H1 (cell line): ENCODE measurements at regions not wholly inside any gene's neighbourhood (a gene's known extent, or its start where the extent isn't known, plus 50 kb on each side); places are given as distances from the start of the nearest gene placed in this dataset.

Experiments
- CTCF ChIA-PET: fragments of 300-600 bp; sonication (Branson Sonifier 250); formaldehyde crosslinking; loops from one replicate; lab custom pipeline; 2021; ENCODE audit not compliant: partially characterized antibody; lab: Charles Lee
- POLR2A ChIA-PET: fragments of 300-600 bp; sonication (Branson Sonifier 250); formaldehyde crosslinking; loops from one replicate; lab custom pipeline; 2021; ENCODE audit warnings: inconsistent platforms; ENCODE audit not compliant: partially characterized antibody; lab: Charles Lee
- DNase-seq, 2 experiments: peaks; one replicate each; pipeline versions ENCODE4 v3.0.0 to v3.0.0-alpha.2; 2010 to 2022; ENCODE audit warnings: low spot score in 2 of 2, low read depth in 1 of 2, mixed read lengths in 1 of 2
- FAIRE-seq: peaks from 2 replicates; lab custom pipeline; 2011; peaks lifted over from hg19 to GRCh38; lab: Jason Lieb, UNC
- H2AFZ ChIP-seq: 2 replicates; pipeline ENCODE4 v1.8.1; 2012; ENCODE audit warnings: low read length, inconsistent platforms
- H2AK5ac ChIP-seq: 2 replicates; pipeline ENCODE4 v1.6.1; 2013; ENCODE audit warnings: low read depth, low read length
- H2BK120ac ChIP-seq: replicated peaks from 2 replicates; pipeline ENCODE3; 2013; ENCODE audit warnings: low read depth, low read length, inconsistent platforms
- H2BK12ac ChIP-seq: 2 replicates; pipeline ENCODE4 v1.6.1; 2013; ENCODE audit warnings: low read depth, low read length
- H2BK15ac ChIP-seq: 2 replicates; pipeline ENCODE4 v1.6.1; 2013; ENCODE audit warnings: low read length
- H2BK20ac ChIP-seq: 2 replicates; pipeline ENCODE4 v1.6.1; 2013; ENCODE audit warnings: low read length
- H2BK5ac ChIP-seq: 2 replicates; pipeline ENCODE4 v1.6.1; 2013; ENCODE audit warnings: low read depth, low read length
- H3K14ac ChIP-seq: 2 replicates; pipeline ENCODE4 v1.6.1; 2013; ENCODE audit warnings: inconsistent platforms; ENCODE audit not compliant: insufficient read length
- H3K18ac ChIP-seq: 2 replicates; pipeline ENCODE4 v1.6.1; 2013; ENCODE audit warnings: low read length; ENCODE audit errors: extremely low read depth
- H3K23ac ChIP-seq: 2 replicates; pipeline ENCODE4 v1.6.1; 2013; ENCODE audit warnings: inconsistent platforms; ENCODE audit not compliant: insufficient read length
- H3K23me2 ChIP-seq: 2 replicates; pipeline ENCODE4 v1.6.1; 2013; ENCODE audit warnings: low read depth, low read length
- H3K27ac ChIP-seq: 2 replicates; pipeline ENCODE4 v1.6.1; 2011; ENCODE audit warnings: low read depth, low read length, inconsistent platforms
- H3K27me3 ChIP-seq, 4 experiments: replicated peaks in 1 of 4; 1 replicate in 1 of 4; 2 replicates in 3 of 4; pipeline versions ENCODE4 v1.6.1 to v1.8.1; 2011 to 2013; ENCODE audit warnings: low read length in 3 of 4, mild to moderate bottlenecking in 3 of 4, inconsistent platforms in 2 of 4, mixed read lengths in 2 of 4, moderate library complexity in 1 of 4; ENCODE audit not compliant: control insufficient read depth in 3 of 4, insufficient read depth in 3 of 4; ENCODE audit errors: extremely low read depth in 1 of 4
- H3K36me3 ChIP-seq, 4 experiments: 2 replicates each; pipeline versions ENCODE4 v1.6.1 to v1.8.1; 2011 to 2013; ENCODE audit warnings: mild to moderate bottlenecking in 4 of 4, low read length in 3 of 4, moderate library complexity in 2 of 4, control low read depth in 1 of 4, inconsistent platforms in 1 of 4; ENCODE audit not compliant: insufficient read depth in 4 of 4, control insufficient read depth in 2 of 4
- H3K4ac ChIP-seq: replicated peaks from 2 replicates; pipeline ENCODE3; 2013; ENCODE audit warnings: low read length, low read depth, mixed read lengths, inconsistent platforms; ENCODE audit not compliant: insufficient read length
- H3K4me1 ChIP-seq, 4 experiments: replicated peaks in 1 of 4; 1 replicate in 1 of 4; 2 replicates in 3 of 4; pipeline versions ENCODE4 v1.6.1 to v1.8.1; 2011 to 2013; ENCODE audit warnings: low read length in 3 of 4, inconsistent platforms in 2 of 4, mixed read lengths in 1 of 4; ENCODE audit not compliant: insufficient read depth in 4 of 4, control insufficient read depth in 3 of 4
- H3K4me2 ChIP-seq, 2 experiments: 2 replicates each; pipeline versions ENCODE4 v1.6.1 to v1.8.1; 2011 to 2013; ENCODE audit warnings: low read depth in 2 of 2, low read length in 2 of 2, control low read depth in 1 of 2, inconsistent platforms in 1 of 2, mild to moderate bottlenecking in 1 of 2; ENCODE audit not compliant: insufficient read depth in 1 of 2
- H3K4me3 ChIP-seq, 4 experiments: fragments of 200-600, 300-600 bp in 1 of 4; sonication (generic), shearing (Covaris generic), sonication (Bioruptor Twin) in 1 of 4; 2 replicates each; pipeline versions ENCODE4 v1.5.1 to v1.8.1; 2011 to 2016; ENCODE audit warnings: low read length in 4 of 4, low read depth in 3 of 4, control low read depth in 2 of 4, inconsistent platforms in 2 of 4, mild to moderate bottlenecking in 2 of 4, mixed read lengths in 1 of 4, moderate library complexity in 1 of 4; ENCODE audit not compliant: insufficient read depth in 2 of 4; ENCODE audit errors: extremely low read depth in 1 of 4
- H3K56ac ChIP-seq: replicated peaks from 2 replicates; pipeline ENCODE3; 2013; ENCODE audit warnings: low read depth, mild to moderate bottlenecking, mixed read lengths, low read length, inconsistent platforms; ENCODE audit not compliant: insufficient read length
- H3K79me1 ChIP-seq: 2 replicates; pipeline ENCODE4 v1.6.1; 2013; ENCODE audit warnings: low read depth, low read length, control low read depth
- H3K79me2 ChIP-seq, 2 experiments: 2 replicates each; pipeline versions ENCODE4 v1.6.1 to v1.8.1; 2012 to 2013; ENCODE audit warnings: low read length in 2 of 2, mild to moderate bottlenecking in 2 of 2, inconsistent platforms in 1 of 2; ENCODE audit not compliant: insufficient read depth in 2 of 2, control insufficient read depth in 1 of 2
- H3K9ac ChIP-seq, 4 experiments: replicated peaks in 1 of 4; 1 replicate in 1 of 4; 2 replicates in 3 of 4; pipeline versions ENCODE4 v1.6.1 to v1.8.1; 2011 to 2013; ENCODE audit warnings: low read depth in 3 of 4, low read length in 3 of 4, control low read depth in 2 of 4, mild to moderate bottlenecking in 2 of 4, moderate library complexity in 2 of 4, inconsistent platforms in 1 of 4; ENCODE audit errors: extremely low read depth in 1 of 4
- H3K9me3 ChIP-seq, 2 experiments: 2 replicates each; pipeline versions ENCODE4 v1.6.1 to v1.8.1; 2012 to 2013; ENCODE audit warnings: mild to moderate bottlenecking in 2 of 2, moderate library complexity in 2 of 2, control low read depth in 1 of 2, inconsistent platforms in 1 of 2, low read depth in 1 of 2, low read length in 1 of 2, mixed read lengths in 1 of 2; ENCODE audit not compliant: insufficient read depth in 2 of 2
- H4K20me1 ChIP-seq, 2 experiments: replicated peaks in 1 of 2; 2 replicates each; pipeline versions ENCODE3 to v1.8.1; 2011 to 2013; ENCODE audit warnings: inconsistent platforms in 2 of 2, low read length in 2 of 2, mild to moderate bottlenecking in 1 of 2; ENCODE audit not compliant: insufficient read depth in 2 of 2, control insufficient read depth in 1 of 2
- H4K5ac ChIP-seq: 2 replicates; pipeline ENCODE4 v1.6.1; 2013; ENCODE audit warnings: low read length, low read depth, mixed read lengths, inconsistent platforms; ENCODE audit not compliant: insufficient read length
- H4K8ac ChIP-seq: 2 replicates; pipeline ENCODE4 v1.8.0; 2013; ENCODE audit warnings: mild to moderate bottlenecking, moderate library complexity, low read length, inconsistent platforms; ENCODE audit not compliant: insufficient read depth; ENCODE audit errors: extremely low read depth
- H4K91ac ChIP-seq: replicated peaks from 2 replicates; pipeline ENCODE3; 2013; ENCODE audit warnings: low read length, mixed read lengths, inconsistent platforms; ENCODE audit not compliant: insufficient read length
- ATF2 ChIP-seq: IDR thresholded peaks from 2 replicates; pipeline ENCODE4 v1.6.1; 2012; ENCODE audit warnings: low read length, inconsistent platforms
- ATF3 ChIP-seq: IDR thresholded peaks from 2 replicates; pipeline ENCODE4 v1.6.1; 2011; ENCODE audit warnings: low read depth, mild to moderate bottlenecking, low read length; ENCODE audit not compliant: insufficient read depth
- CEBPB ChIP-seq: IDR thresholded peaks from 2 replicates; pipeline ENCODE4 v1.6.1; 2012; ENCODE audit warnings: low read depth, low read length
- CREB1 ChIP-seq: IDR thresholded peaks from 2 replicates; pipeline ENCODE4 v1.6.1; 2012; ENCODE audit warnings: inconsistent platforms
- GABPA ChIP-seq: IDR thresholded peaks from 2 replicates; pipeline ENCODE4 v1.6.1; 2011; ENCODE audit warnings: mild to moderate bottlenecking, low read length, moderate library complexity, borderline replicate concordance; ENCODE audit not compliant: insufficient read depth
- PHF8 ChIP-seq: fragments of 200-600 bp; sonication (generic); conservative IDR thresholded peaks from 2 replicates; pipeline ENCODE4 v1.7.1; 2012; ENCODE audit warnings: low read depth, mild to moderate bottlenecking, inconsistent platforms, low read length, moderate library complexity
- RNF2 ChIP-seq: fragments of 200-900, 300-1000 bp; sonication (generic); IDR thresholded peaks from 2 replicates; pipeline ENCODE4 v1.7.1; 2016; ENCODE audit warnings: borderline replicate concordance, low read depth, mild to moderate bottlenecking, antibody characterized with exemption, low read length; ENCODE audit not compliant: poor library complexity, severe bottlenecking; ENCODE audit errors: missing control alignments
- SRF ChIP-seq: IDR thresholded peaks from 2 replicates; pipeline ENCODE4 v1.6.1; 2011; ENCODE audit warnings: mild to moderate bottlenecking, low read depth, low read length, moderate library complexity
- SUZ12 ChIP-seq: fragments of 200-600 bp; sonication (generic); IDR thresholded peaks from 2 replicates; pipeline ENCODE4 v1.6.1; 2012; ENCODE audit warnings: mild to moderate bottlenecking, inconsistent platforms, low read length, moderate library complexity, mixed read lengths
- TAF1 ChIP-seq: IDR thresholded peaks from 2 replicates; pipeline ENCODE4 v1.6.1; 2011; ENCODE audit warnings: mild to moderate bottlenecking, low read depth, low read length
- TCF12 ChIP-seq: IDR thresholded peaks from 2 replicates; pipeline ENCODE4 v1.6.1; 2011; ENCODE audit warnings: low read depth, mild to moderate bottlenecking, low read length
- YY1 ChIP-seq: IDR thresholded peaks from 2 replicates; pipeline ENCODE4 v1.6.1; 2011; ENCODE audit warnings: low read depth, mild to moderate bottlenecking, low read length
- WGBS, 2 experiments: shearing (Covaris generic) in 1 of 2; methylation state at CpG; one replicate each; pipeline versions ENCODE4 v1.1.6 to v1.1.7; 2013 to 2015; ENCODE audit warnings: low lambda C conversion rate in 2 of 2, mixed read lengths in 2 of 2, inconsistent platforms in 1 of 2, low coverage in 1 of 2, missing lambda C conversion rate in 1 of 2; ENCODE audit not compliant: insufficient replicate concordance in 2 of 2, insufficient coverage in 1 of 2, insufficient read length in 1 of 2; ENCODE audit errors: extremely low coverage in 1 of 2, missing lambda C conversion rate in 1 of 2; 5-methylcytosine and 5-hydroxymethylcytosine counted together

GRCh38 chr3:70880421-70880820 lies 568.0 kb upstream of the MDFIC2 start:
- Histone ChIP-seq H3K23me2 (no peaks in the 10 kb centered on the region), H3K4me3 (no peak overlapping the region), H2BK5ac (no peak overlapping the region), H2BK20ac (no peak overlapping the region), H3K36me3 (no peaks in the 10 kb centered on the region), H2AK5ac (no peak overlapping the region), H4K5ac (no peak overlapping the region), H3K56ac (no peak overlapping the region), H3K79me2 (no peaks in the 10 kb centered on the region), H3K4me2 (no peak overlapping the region), H3K18ac (no peak overlapping the region), H3K27ac (no peak overlapping the region), H3K79me1 (no peaks in the 10 kb centered on the region), H3K9ac (no peak overlapping the region), H2BK15ac (no peak overlapping the region), H2AFZ (no peak overlapping the region), H3K9me3 (no peaks in the 10 kb centered on the region), H3K23ac (no peak overlapping the region), H4K91ac (no peak overlapping the region), H2BK12ac (no peak overlapping the region), H4K8ac (no peak overlapping the region), H3K4ac (no peak overlapping the region), H3K27me3 (no peaks in the 10 kb centered on the region), H3K4me1 (no peaks in the 10 kb centered on the region), H2BK120ac (no peak overlapping the region), H4K20me1 (no peaks in the 10 kb centered on the region), H3K14ac (no peak overlapping the region)
- POLR2A ChIA-PET, result no interaction called here
- DNase-seq (no peak), FAIRE-seq (no peak)
- WGBS, 2 experiments, result 89% methylated on average over 2 of the region's 2 CpGs; no CpG with 5 or more reads in 1 of the 2 experiments
- CTCF ChIA-PET, result no interaction called here
- TF ChIP-seq RNF2 (no peak), CEBPB (no peak), SRF (no peak), YY1 (no peak), PHF8 (no peak), CREB1 (no peak), TCF12 (no peak), SUZ12 (no peak), TAF1 (no peak), GABPA (no peak), ATF2 (no peak), ATF3 (no peak)
